ENCODE measurements at regions not wholly inside any gene's neighbourhood (a gene's known extent, or its start where the extent isn't known, plus 50 kb on each side); places are given as distances from the start of the nearest gene placed in this dataset.

DNA sequence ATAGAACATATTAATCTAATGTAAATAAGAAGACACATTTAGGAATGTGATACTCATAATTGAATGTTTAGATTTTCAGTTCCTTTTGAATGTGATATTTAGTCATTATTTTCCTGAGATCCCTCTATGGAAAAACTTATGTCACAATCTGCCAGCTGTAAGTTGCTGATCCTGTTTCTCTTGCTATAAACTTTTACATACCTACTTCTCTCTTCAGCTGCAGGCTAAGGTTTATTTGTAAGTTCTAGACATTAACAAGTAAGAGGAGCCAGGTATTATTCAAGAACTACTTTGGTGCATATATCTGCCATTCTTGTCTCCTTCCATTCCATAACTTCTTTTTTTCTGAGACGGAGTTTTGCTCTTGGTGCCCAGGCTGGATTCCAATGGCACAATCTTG lies 462.4 kb downstream of the PRR16 start:
- TF ChIP-seq CEBPB (IDR thresholded peaks at IDR 0.05; ENCODE audit: low read depth) (no peak), CTCF (IDR thresholded peaks at IDR 0.05 in 2 of 3, conservative IDR thresholded peaks at IDR 0.05 in 1 of 3; ENCODE audit: borderline replicate concordance in 1 of 3, insufficient read depth in 1 of 3, low read depth in 2 of 3, low read length in 2 of 3) (no peak), POLR2AphosphoS5 (IDR thresholded peaks at IDR 0.05; ENCODE audit: low read depth, low read length) (no peak), EZH2 (IDR thresholded peaks at IDR 0.05) (no peak), ATF3 (IDR thresholded peaks at IDR 0.05) (no peak), POLR2A (IDR thresholded peaks at IDR 0.05; ENCODE audit: borderline replicate concordance, extremely low read depth, insufficient read depth, insufficient read length) (no peak), ZFX (IDR thresholded peaks at IDR 0.05) (no peak), YY1 (IDR thresholded peaks at IDR 0.05; ENCODE audit: extremely low read depth, insufficient replicate concordance, low read depth, low read length) (no peak), MAX (IDR thresholded peaks at IDR 0.05) (no peak), JUND (IDR thresholded peaks at IDR 0.05) (no peak), EZH2phosphoT487 (IDR thresholded peaks at IDR 0.05; ENCODE audit: borderline replicate concordance) (no peak)
- TF ChIP-seq, protein P1, sequence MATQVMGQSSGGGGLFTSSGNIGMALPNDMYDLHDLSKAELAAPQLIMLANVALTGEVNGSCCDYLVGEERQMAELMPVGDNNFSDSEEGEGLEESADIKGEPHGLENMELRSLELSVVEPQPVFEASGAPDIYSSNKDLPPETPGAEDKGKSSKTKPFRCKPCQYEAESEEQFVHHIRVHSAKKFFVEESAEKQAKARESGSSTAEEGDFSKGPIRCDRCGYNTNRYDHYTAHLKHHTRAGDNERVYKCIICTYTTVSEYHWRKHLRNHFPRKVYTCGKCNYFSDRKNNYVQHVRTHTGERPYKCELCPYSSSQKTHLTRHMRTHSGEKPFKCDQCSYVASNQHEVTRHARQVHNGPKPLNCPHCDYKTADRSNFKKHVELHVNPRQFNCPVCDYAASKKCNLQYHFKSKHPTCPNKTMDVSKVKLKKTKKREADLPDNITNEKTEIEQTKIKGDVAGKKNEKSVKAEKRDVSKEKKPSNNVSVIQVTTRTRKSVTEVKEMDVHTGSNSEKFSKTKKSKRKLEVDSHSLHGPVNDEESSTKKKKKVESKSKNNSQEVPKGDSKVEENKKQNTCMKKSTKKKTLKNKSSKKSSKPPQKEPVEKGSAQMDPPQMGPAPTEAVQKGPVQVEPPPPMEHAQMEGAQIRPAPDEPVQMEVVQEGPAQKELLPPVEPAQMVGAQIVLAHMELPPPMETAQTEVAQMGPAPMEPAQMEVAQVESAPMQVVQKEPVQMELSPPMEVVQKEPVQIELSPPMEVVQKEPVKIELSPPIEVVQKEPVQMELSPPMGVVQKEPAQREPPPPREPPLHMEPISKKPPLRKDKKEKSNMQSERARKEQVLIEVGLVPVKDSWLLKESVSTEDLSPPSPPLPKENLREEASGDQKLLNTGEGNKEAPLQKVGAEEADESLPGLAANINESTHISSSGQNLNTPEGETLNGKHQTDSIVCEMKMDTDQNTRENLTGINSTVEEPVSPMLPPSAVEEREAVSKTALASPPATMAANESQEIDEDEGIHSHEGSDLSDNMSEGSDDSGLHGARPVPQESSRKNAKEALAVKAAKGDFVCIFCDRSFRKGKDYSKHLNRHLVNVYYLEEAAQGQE (IDR thresholded peaks at IDR 0.05; ENCODE audit: low read depth), result no peak

Data from HCT116 (cell line).